HG03378 (cell line): ENCODE measurements at regions not wholly inside any gene's neighbourhood (a gene's known extent, or its start where the extent isn't known, plus 50 kb on each side); places are given as distances from the start of the nearest gene placed in this dataset.

Experiments used
- ATAC-seq: cut with Tn5 transposase; IDR thresholded peaks from one replicate; pipeline ENCODE4 v1.9.1; 2021; ENCODE audit warnings: mild to moderate bottlenecking, moderate library complexity; ENCODE audit not compliant: unreplicated experiment

DNA sequence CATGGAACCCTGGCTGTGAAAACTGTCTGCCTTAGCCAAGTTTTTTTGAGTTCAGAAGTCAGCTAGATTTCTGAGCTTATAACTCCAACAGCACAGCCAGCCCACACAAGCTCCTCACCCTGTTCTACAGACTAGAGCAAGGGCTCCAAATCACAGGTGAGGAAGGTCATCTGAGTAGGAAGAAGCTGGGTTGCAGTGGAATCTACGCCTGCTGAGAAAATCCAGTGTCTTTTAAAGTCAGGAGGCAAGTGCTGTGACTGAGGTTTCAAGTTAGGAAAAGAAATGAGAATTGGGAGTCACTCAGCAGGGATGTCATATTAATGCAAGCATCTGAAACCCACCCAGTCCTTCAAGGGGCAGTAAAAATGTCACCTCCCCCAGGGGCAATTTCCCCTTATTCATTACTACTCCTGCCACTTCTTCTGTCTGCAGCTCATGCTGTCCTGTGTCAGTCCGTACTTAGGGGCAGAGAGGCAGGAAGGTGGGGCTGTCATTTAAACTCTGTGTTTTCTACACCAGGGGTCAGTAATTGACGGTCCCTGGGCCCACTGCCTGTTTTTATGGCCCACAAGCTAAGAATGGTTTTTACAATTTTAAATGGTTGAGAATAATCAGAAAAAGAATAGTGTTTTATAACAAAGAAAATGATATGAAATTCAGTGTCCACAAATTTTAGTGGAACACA is 551.1 kb downstream of the BCL11A start:
- no peak for ATAC-seq

DNA sequence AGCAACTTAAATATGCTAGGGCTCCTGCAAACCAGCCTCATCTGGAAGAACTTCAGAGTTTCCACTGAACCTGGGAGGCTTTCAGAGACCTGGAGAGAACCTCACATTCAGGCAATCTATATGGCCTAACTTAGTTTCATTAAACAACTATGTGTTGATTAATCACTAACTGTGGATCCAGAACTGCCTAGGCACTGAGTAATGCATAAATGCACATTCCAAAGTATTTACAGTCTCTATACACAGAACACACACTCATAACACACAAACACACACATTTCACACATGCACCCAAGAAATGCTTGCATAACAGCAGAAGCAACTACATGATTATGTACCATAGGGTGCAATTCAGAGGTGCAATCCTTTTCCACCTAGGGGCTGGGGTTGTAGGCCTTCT is 552.8 kb downstream of the BCL11A start:
- ATAC-seq = no peak

DNA sequence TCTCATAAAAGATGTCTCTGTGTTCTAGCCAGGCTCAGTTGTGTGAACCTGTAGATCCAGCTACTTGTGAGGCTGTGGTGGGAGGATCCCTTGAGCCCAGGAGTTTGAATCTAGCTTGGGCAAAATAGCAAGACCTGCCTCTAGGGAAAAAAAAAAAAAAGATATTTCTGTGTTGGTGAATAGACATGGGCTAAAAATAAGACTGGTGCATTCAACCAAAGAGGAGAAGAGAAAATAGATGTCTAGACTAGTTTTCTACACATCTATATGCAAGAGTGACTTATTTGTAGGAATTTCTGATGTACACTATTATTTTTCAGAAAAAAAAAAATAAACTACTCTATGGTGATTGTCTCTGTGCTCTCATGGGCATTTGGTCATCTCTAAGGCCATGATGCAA is 555.1 kb downstream of the BCL11A start:
- no peak for ATAC-seq

DNA sequence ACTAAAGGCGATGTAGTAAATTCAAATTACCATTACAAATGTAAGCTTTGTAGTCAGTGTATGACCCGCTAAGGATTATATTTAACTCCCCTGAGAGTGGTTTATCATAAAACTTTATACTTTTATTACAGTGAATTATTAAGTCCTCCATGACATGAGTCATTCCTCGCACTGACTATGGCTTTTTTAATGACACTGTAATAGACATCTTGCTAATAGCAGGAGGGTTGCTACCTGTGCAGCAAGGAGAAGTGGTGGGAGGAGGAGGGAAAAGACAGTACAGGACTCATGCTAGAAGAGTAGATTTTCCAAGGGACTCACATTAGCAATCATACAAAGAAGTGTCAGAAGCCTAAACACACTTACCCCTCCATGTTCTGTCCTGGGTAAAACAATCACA is 556.1 kb downstream of the BCL11A start:
- no peak for ATAC-seq

DNA sequence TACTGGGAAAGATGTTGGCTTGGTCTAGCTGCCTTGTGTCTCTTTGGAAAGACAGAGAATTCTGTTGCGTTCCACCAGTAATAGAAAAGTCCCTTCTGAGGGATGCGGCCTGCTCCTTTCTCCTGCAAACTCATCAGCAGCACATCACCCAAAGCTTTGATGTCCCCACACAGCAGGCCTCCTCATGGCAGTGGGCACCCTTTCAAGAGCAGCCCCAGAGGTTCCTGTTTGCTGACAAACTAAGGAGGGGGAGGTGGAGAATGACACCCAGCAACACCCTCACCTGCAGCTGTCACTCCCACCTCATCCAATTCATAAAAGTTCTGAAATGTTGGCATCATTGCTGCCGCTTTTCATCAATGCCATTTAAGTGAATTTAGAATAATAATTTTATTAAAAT is 556.6 kb downstream of the BCL11A start:
- ATAC-seq = no peak

DNA sequence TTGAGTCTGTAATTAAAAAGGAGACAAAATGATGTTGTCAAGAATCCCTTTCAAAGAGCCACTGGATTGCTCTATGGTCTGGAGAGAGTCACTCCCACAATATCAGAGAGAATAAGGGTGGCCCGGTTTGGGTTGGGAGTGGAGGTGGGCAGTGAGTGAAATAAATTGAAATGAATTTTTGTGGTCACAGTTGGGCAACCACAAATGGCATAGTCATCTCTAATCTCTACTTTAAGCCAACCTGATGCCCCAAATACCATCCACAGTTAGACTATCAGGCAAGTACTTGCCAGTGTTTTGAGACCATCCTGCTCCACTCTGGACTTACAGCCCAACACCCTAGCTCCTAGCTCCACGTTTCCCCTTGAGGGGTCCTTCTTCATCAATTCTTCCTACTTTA is 559.7 kb downstream of the BCL11A start:
- no peak for ATAC-seq

DNA sequence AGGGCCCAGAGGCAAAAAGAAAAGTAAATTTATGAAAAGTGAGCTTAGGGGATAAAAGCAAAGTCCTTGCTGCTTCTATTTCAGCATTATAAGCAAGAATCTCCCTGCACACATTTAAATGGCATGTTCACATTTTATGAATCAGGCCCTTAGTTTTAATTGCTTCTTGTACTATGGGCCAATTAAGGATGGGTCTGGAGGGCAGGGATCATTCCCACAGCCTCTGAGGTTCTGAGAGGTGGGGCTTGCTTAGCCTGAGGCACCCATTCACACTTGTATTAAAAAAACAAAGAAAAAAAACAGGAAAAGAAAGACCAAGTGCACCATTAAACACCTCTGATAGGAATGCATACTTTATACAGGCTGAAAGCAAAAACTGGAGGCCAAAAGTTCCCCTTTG is 565.1 kb downstream of the BCL11A start:
- no peak for ATAC-seq

DNA sequence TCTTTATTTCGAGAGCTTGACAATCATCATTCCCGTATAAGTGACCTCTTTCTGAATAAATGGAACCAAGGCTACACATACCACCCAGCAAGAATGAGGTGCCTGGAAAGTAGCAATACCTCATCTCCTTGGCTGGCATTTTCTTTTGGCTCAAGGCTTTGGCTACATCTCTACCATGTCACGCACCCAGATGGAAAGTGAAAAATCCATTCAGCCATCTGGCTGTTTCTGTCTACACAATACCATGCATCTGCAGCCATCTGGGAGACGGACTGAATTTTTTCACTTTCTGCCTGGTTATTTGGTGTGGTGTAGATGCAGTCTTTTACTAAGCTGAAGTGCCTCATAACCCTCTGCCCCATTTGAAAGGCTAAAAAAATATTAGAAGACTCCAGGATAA is 566.9 kb downstream of the BCL11A start:
- ATAC-seq = no peak

DNA sequence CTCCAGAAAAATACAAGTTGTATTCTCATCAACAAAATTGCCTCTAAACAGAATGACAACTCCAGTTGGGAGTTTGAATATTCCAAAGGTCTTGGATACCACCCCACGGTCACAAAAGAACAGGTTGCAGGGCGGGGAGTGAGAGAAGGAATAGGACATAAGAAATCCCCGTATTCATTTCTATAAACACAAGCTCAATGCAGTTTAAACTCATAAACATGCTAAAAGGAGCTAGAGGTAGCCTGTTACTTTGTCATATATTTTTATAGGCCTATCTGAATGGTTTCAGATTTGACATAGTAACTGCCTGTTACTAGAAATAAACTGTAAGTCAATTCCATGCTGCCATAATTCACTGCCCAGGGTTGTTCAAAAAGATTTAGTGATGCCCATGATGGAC is 567.5 kb downstream of the BCL11A start:
- ATAC-seq = no peak

DNA sequence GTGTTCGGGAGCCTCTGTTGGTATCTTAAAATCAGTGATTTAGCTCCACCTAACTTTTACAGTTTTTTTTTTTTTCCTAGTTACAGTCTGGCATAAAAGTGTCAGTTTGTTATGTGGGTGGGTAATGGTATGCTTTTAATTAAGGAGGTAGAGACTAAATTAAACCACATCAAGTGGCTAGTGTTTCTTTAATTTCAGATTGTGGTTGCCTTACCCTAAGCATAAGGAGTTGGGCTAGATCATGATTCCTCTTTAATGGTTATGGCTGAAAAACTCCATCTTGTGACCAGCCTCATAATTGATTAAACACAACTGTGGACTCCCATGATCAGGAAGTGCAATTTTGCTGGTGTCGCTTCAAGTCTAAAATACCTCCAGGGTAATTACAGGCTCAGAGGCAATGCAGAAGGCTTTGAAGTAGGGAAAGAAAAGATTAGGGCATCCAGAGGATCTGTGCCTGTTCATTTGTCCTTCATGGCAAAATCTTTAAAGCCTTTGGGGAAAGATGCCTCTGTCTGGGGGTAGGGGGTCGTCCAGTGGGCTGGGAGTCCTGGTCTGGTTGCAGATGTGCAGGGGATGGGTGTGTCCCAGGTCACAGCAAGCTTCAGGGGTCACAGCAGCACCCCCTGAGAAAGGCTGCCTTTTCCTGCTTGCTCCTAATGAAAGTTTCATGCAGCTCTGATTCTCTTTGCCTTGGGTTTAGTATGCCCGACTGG is 579.2 kb downstream of the BCL11A start:
- ATAC-seq = no peak

DNA sequence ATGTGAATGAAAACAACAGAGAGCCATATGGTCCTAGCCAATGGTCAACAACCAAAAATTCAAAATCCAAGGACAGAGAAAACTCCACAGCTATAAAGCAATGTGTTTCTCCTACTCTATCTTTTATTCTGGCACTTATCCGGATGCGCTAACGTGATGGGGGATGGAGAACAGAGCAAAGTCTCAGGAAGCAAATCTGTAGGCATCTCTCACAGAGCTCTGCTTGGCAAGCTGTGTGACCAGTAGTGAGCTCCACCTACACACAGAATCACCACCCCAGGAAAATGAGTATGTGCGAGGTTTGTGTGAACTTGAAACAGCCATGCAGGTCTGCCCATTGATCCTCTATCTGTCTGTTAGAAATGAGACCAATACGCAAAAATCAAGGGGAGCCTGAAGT is 584.3 kb downstream of the BCL11A start:
- ATAC-seq = no peak

DNA sequence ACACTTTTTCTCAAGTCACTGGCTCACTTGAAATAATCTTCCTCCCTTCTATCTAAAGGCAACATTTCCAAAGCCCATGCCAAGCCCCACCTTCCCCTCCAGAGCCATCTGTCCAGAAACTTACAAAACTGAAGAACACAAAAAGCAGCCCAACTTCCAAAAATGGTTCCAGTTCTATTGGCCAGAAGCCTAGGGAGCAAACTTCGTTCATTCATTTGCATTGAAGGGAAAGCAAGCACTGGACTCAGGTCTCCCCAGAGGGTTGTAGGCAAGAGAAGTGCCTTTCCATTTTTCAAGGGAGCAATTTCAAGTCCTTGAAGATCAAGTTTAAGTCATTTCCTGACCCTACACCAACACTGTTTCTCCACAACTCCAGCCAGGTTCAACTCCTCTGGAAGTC is 585.0 kb downstream of the BCL11A start:
- ATAC-seq = no peak

DNA sequence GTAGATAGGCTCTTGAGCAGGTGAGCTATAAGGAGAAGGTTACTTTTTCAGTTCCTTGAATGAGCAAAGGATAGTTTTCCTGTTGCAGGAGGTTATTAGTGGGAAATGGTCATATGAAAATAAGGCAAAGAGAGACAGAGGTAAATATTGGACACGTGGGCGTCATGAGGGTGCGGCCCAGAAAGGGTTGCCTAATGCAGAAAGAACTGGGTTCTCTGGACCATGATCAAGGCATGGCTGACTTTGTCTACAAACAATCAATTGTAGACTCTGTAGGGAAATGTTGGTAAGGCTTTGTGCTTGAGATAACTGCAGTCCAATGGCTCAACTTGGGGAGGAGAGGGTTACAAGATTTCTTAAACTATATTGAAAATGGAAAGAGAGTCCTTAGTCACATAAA is 585.8 kb downstream of the BCL11A start:
- ATAC-seq = no peak

DNA sequence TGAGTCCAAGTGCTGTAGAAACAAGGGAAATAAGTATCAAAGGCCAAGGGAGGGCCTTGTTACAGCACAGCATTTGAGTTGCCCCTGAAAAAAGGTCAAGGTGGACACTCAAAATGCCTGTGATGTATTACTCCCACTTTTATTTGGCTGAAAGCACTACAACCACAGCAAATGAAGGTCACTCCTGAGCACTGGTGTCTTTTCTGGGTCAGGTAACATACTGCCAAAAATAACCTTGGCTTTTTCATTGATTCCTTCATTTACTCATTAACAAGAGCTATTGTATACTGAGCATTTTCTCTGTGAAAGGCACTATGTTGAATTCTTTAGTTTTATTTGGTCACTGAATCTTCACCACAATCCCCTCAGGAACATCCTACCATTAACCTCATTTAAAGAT is 590.3 kb downstream of the BCL11A start:
- ATAC-seq = no peak

DNA sequence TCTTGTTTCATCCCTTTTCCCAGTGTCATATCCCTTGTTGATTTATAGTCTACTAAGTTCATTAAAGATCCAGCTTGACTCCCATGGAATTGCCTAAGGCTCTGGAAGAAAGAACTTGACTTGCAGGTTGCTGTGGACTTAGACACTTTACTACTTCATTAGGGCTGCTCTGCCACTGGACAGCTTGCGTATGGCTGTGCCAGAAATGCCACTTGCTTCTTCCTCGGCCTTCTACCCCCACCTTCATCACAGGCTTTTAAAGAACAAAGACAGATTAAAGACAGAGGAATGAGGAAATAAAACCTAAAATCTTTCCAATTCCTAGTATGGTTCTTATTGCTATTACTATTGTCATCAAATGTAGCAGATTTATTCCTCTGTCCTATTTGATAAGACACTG is 591.7 kb downstream of the BCL11A start:
- no peak for ATAC-seq

DNA sequence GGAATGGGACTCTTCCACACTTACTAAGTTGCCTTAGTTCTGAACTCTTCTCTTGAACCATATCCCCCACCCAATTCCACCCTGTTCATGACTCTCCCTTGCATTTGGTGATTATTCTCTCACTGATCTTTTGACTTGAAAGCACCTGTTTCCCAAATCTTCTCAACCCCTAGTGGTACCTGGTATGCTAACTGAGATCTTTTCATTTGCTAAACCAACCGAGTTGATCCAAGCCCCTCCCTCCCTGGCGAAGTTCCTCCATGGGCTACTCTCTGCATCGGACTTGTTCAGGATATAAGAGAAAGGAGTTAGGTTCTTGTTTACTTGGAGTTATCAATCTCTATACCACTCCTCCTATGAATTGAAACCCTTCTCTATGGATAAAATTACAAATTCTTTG is 593.5 kb downstream of the BCL11A start:
- ATAC-seq = no peak

DNA sequence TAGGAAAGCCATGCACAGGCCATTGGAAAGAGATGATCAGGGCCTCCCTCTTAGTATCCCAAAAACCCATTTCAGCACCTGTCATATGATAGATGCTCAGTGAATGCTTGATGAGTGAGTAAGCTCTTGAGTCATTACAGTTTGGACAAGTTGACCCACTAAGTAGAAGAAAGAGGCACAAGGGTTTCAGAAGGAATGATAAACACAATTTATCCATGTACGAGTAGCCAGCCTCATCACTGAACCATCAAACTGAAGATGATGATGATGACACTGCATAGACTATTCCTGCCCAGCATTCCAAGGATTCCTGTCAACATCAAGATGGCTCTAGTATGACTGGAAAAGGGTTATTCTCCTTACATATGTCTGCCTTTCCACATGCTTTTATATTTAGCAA is 596.0 kb downstream of the BCL11A start:
- ATAC-seq = no peak

DNA sequence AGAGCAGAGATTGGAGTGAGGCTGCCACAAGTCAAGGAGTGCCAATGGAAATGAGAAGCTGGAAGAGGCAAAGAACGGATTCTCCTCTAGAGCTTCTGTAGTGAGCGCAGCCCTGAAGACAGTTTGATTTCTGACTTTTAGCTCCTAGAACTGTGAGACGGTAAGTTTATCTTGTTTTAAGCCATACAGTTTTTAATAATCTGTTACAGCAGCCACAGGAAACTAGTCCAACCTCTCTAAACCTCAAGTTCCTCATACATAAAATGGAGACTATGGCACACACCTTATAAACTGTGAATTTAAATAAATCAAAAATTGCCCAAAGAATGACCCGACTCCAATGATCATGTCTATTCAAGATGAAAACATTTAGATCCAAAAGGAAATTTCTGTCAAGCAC is 596.5 kb downstream of the BCL11A start:
- no peak for ATAC-seq

DNA sequence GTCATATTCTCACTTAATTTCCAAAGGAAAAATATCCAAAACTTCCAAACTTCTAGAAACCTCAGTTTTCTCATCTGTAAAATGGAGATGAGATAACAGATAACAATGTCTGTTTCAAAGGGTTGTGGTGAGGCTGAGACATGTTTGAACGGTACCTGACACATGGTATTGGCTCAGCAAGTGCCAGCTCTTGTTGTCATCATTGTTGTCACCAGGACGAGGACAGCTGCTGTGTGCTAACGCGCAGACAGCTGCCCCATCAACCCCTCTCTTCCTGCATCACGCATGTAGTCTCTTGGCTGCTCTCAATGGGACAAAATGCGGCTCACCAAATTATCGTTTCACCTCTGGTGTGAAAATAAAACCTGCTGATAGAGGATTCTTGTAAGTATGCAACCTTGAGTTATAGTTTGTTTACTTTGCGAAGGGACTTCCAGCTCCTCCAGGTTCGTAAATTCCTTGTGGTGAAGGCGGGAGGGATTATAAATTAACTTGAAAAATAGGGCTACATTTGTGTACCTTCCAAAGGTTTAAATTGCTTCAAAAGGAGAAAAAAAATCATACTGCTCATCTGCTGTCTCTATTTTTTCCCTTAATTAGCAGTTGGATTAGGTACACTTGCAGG is 605.4 kb downstream of the BCL11A start:
- no peak for ATAC-seq

DNA sequence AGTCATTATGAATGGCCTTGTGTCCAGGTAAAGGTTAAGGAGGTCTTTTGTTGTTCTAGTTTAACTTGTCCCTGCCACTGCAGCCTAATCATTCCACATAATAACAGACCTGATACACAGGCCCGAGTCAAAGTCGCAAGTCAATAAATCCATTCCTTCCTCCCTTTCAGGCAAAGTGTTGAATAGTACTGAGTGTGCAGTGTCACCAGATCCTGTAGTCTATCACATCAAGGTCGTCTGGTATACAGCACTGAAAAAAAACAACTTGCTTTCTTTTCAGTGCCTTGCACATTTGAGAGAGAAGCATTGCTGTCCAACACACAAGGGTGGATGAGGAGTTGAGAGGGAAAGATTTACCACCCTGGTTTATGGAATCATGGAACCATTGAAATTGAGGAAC is 606.2 kb downstream of the BCL11A start:
- ATAC-seq = no peak

DNA sequence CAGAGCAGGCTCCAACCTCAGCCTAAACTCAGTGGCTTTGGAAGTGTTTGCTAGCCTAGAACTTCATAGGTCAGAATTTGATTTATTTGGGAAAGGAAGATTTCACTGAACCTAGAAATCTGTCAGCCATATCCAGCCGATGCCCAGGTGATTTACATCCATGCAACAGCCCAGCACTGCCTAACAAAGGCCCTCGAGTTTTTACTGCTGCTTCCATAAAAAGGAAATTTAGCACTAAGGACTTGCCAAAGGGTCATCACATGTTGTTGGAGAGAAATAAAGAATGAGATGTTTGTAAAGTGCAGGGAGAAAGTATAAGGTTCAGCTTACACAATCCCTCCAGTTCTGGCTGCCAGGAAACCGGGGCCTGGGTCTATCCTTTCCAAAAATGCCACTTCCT is 614.2 kb downstream of the BCL11A start:
- no peak for ATAC-seq

DNA sequence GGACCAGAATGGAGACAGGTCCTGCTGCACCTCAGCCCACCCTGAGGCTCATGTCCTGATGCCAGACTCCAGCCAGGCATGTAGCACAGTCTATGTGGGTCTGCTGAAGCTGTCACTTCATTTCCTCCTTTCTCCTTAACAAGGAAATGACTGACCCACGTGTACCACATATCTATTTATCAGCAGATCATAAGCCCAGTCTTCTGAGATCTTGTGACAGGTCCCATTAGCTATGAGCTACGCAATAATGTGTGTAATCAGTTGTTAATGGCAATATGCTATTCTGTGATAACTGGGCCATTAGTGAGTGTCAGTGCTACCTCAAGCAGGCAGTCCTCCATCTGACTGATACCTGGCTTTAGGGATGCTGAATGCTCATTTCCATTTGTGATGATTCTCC is 615.3 kb downstream of the BCL11A start:
- no peak for ATAC-seq
